K562 (cell line): ENCODE measurements at regions not wholly inside any gene's neighbourhood (a gene's known extent, or its start where the extent isn't known, plus 50 kb on each side); places are given as distances from the start of the nearest gene placed in this dataset.
"Not testable (repeated sequence)": the region's sequence is repeated elsewhere in the genome, so short reads cannot be mapped to it uniquely, and the experiment has no call there.

Experiments used
- ATAC-seq: fragments of 200-7000 bp; cut with Tn5 transposase; 3 replicates; pipeline ENCODE4 v1.9.1; 2020; ENCODE audit warnings: moderate library complexity
- BruUV-seq: library from RNA; stranded (reverse); fragments of 400-500 nt; replicated peaks from 2 replicates; lab custom pipeline; 2021; lab: Mats Ljungman, UMichigan
- CTCF ChIA-PET: fragments of 300-600 bp; formaldehyde crosslinking; extraction: SDS; loops from one replicate; lab custom pipeline; 2021; ENCODE audit warnings: low intra/inter-chr PET ratio; lab: Yijun Ruan, JAX
- POLR2A ChIA-PET: fragments of 300-600, 350-650 bp; sonication (Branson Sonifier 250); formaldehyde crosslinking; extraction: SDS; loops from one replicate; lab custom pipeline; 2021; ENCODE audit warnings: antibody characterized with exemption, inconsistent platforms; lab: Yijun Ruan, JAX
- DNase-seq, 4 experiments: peaks; one replicate each; pipeline versions ENCODE4 v3.0.0 to v3.0.0-alpha.2; 2011 to 2018; ENCODE audit warnings: low spot score in 3 of 4, mixed read lengths in 3 of 4; ENCODE audit errors: extremely low read depth in 1 of 4
- FAIRE-seq: peaks from 2 replicates; lab custom pipeline; 2011; peaks lifted over from hg19 to GRCh38; lab: Jason Lieb, UNC
- H2AFZ ChIP-seq: 2 replicates; pipeline ENCODE4 v1.6.0; 2011; ENCODE audit warnings: low read depth, low read length, control low read depth, inconsistent platforms
- H3K27ac ChIP-seq: fragments of 200-600 bp; 3 replicates; pipeline ENCODE4 v1.8.0; 2011; ENCODE audit warnings: low read depth, mild to moderate bottlenecking, control low read depth, inconsistent platforms, low read length, moderate library complexity, mixed read lengths; ENCODE audit errors: extremely low read depth
- H3K27me3 ChIP-seq, 2 experiments: fragments of 300-600 bp in 1 of 2; 2 replicates in 1 of 2; 3 replicates in 1 of 2; pipeline versions ENCODE4 v1.6.0 to v1.8.0; 2011; ENCODE audit warnings: inconsistent platforms in 2 of 2, low read length in 2 of 2, mild to moderate bottlenecking in 1 of 2, mixed read lengths in 1 of 2, moderate library complexity in 1 of 2; ENCODE audit not compliant: control insufficient read depth in 2 of 2, insufficient read depth in 2 of 2
- H3K36me3 ChIP-seq: fragments of 300-600 bp; 3 replicates; pipeline ENCODE4 v1.8.0; 2011; ENCODE audit warnings: mild to moderate bottlenecking, low read length, inconsistent platforms; ENCODE audit not compliant: control insufficient read depth, insufficient read depth
- H3K4me1 ChIP-seq, 2 experiments: fragments of 200-600 bp in 1 of 2; replicated peaks in 1 of 2; 2 replicates in 1 of 2; 3 replicates in 1 of 2; pipeline versions ENCODE4 v1.5.1 to v1.8.0; 2011; ENCODE audit warnings: inconsistent platforms in 2 of 2, low read length in 2 of 2, mild to moderate bottlenecking in 1 of 2, mixed read lengths in 1 of 2, moderate library complexity in 1 of 2; ENCODE audit not compliant: control insufficient read depth in 2 of 2, insufficient read depth in 2 of 2
- H3K4me2 ChIP-seq: 2 replicates; pipeline ENCODE4 v1.6.1; 2011; ENCODE audit warnings: low read length, control low read depth, inconsistent platforms, mixed read lengths; ENCODE audit not compliant: insufficient read depth
- H3K4me3 ChIP-seq: fragments of 200-600 bp; sonication (generic), shearing (Covaris generic); 2 replicates; pipeline ENCODE4 v1.5.1; 2016; ENCODE audit warnings: control low read depth, inconsistent platforms
- H3K79me2 ChIP-seq: fragments of 200-600 bp; 3 replicates; pipeline ENCODE4 v1.8.0; 2011; ENCODE audit warnings: low read length, inconsistent platforms; ENCODE audit not compliant: control insufficient read depth, insufficient read depth
- H3K9ac ChIP-seq, 2 experiments: 2 replicates each; pipeline versions ENCODE4 v1.6.0 to v1.6.1; 2011; ENCODE audit warnings: low read depth in 2 of 2, low read length in 2 of 2, control low read depth in 1 of 2, inconsistent platforms in 1 of 2, mild to moderate bottlenecking in 1 of 2, mixed read lengths in 1 of 2; ENCODE audit not compliant: insufficient read depth in 1 of 2
- H3K9me1 ChIP-seq: one replicate; pipeline ENCODE4 v1.6.0; 2011; ENCODE audit warnings: inconsistent platforms, mild to moderate bottlenecking, low read length, moderate library complexity; ENCODE audit not compliant: control insufficient read depth, insufficient read depth
- H3K9me3 ChIP-seq: replicated peaks from 2 replicates; pipeline ENCODE4 v1.5.1; 2011; ENCODE audit warnings: low read depth, low read length, inconsistent platforms; ENCODE audit not compliant: control insufficient read depth, insufficient read depth
- H4K20me1 ChIP-seq: replicated peaks from 2 replicates; pipeline ENCODE4 v1.6.1; 2011; ENCODE audit warnings: low read length, inconsistent platforms, mixed read lengths; ENCODE audit not compliant: control insufficient read depth, insufficient read depth
- WGBS: fragments of 100-300 bp; shearing (Covaris generic); methylation state at CpG from one replicate; pipeline ENCODE4 v1.1.6; 2016; ENCODE audit warnings: low coverage, mixed read lengths; ENCODE audit not compliant: insufficient coverage; ENCODE audit errors: missing lambda C conversion rate; 5-methylcytosine and 5-hydroxymethylcytosine counted together
- in situ Hi-C: fragments of 300-500 bp; cut with MboI; formaldehyde crosslinking; loops from 4 replicates; pipeline ENCODE4 v1.15.0; 2018; ENCODE audit warnings: inconsistent platforms, mixed read lengths
- intact Hi-C: fragments of 100-400 bp; cut with micrococcal nuclease; formaldehyde crosslinking; loops from 2 replicates; pipeline ENCODE4 v1.14.2; 2022

DNA sequence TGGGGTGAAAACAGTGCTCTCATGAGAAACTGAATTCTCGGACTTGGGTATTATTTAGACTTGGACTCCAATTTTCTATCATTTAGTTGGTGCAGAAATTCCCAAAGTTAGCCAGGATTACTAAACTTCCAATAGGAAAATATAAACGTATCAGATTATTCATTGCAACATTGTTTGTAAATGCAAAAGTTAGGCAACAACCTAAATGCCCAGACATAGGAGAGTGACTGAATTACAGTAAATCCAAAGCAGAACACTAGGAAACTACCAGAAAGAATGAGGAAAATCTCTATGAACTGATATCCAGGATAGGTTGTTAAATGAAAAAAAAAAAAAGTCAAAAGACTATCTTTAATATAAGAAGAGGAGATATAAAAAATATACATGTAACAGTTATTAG lies 96.2 kb upstream of the DPY19L1 start:
- 0% methylated on average over 2 of the region's 2 CpGs for WGBS
- not testable (repeated sequence) for BruUV-seq

DNA sequence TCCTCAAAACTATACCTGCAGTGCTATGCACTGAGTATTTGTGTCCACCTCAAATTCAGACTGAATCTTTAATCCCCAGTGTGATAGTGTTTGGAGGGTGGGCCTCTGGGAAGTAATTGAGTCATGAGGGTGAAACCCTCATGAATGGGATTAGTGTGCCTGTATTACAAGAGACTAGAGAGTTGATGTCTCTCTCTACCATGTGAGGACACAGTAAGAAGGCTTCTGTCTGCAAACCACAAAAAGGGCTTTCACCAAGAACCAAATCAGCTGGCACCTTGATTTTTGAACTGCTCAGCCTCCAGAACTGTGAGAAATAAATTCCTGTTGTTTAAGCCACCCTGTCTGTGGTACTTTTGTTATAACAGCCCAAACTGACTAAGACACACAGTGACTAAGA lies 95.7 kb upstream of the DPY19L1 start:
- H4K20me1 ChIP-seq, H3K4me2 ChIP-seq, H3K36me3 ChIP-seq, H3K9me3 ChIP-seq, H3K79me2 ChIP-seq, H3K9ac ChIP-seq, H3K9me1 ChIP-seq, H3K27me3 ChIP-seq, intact Hi-C loops, in situ Hi-C loops, H3K4me3 ChIP-seq, DNase-seq, H2AFZ ChIP-seq, FAIRE-seq, POLR2A ChIA-PET, CTCF ChIA-PET, H3K4me1 ChIP-seq, ATAC-seq, BruUV-seq, H3K27ac ChIP-seq: not testable (repeated sequence)

More for the DNA sequence above, 96.2 kb upstream of the DPY19L1 start:
- H4K20me1 ChIP-seq, H3K9ac ChIP-seq, H3K27me3 ChIP-seq, intact Hi-C loops, H3K79me2 ChIP-seq, H3K9me3 ChIP-seq, CTCF ChIA-PET, POLR2A ChIA-PET, H3K4me3 ChIP-seq, H3K36me3 ChIP-seq, H2AFZ ChIP-seq, DNase-seq, FAIRE-seq, H3K27ac ChIP-seq, ATAC-seq, H3K4me2 ChIP-seq, in situ Hi-C loops, H3K4me1 ChIP-seq, H3K9me1 ChIP-seq: not testable (repeated sequence)

DNA sequence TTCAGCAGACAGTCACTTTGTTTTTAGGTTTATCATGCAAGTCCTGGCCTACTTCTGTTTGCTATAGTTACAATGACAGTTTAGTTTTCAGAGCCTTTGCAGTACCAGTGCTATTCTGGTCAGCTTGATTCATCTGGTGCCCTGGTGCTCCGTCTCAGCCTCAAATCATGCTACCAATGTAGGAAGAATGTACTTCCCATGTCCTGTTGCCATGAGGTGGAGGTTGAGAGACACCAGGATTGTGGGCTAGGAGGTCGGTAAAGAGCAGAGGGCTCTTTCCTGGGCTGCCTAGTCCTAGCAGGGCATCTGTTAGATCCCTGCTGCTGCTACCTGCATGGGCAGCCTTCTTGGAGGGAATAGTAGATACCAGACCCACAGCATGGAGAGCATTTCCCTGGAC lies 91.4 kb upstream of the DPY19L1 start:
- FAIRE-seq, in situ Hi-C loops: not testable (repeated sequence)
- POLR2A ChIA-PET: interaction anchor here (0.5 kb wide), 1 partner anchor 101 kb away, joined by 3 read pairs; no protein-coding TSS in a partner anchor

DNA sequence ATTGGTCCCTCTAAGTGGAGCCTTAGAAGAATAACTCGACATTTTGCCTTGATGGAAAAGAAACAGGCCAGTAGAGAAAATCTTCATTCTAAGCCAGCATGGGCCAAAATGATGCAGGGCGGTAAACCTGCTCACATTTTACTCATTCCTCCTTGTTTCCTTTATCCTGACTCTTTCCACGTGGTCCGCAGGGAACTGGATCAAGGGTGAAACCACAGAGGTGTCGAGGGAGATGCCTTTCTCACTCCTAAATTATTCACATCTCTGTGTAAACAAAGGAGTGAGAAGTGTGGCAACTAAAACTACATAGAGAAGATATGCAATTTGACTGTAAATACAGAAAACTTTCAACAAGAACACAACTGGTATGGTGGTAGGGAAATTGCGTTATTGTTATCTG lies 81.2 kb upstream of the DPY19L1 start:
- CTCF ChIA-PET, H3K4me3 ChIP-seq, FAIRE-seq, DNase-seq, H3K36me3 ChIP-seq, H3K9ac ChIP-seq, in situ Hi-C loops, H3K9me3 ChIP-seq, H3K9me1 ChIP-seq, POLR2A ChIA-PET, H3K4me1 ChIP-seq, ATAC-seq, H2AFZ ChIP-seq, H3K4me2 ChIP-seq, H4K20me1 ChIP-seq, intact Hi-C loops, H3K27ac ChIP-seq, BruUV-seq, H3K79me2 ChIP-seq, H3K27me3 ChIP-seq: not testable (repeated sequence)
- 0% methylated on average over 6 of the region's 6 CpGs for WGBS

More for the DNA sequence above, 91.4 kb upstream of the DPY19L1 start:
- H3K9me3 ChIP-seq, H3K4me1 ChIP-seq, H3K27ac ChIP-seq, H3K4me2 ChIP-seq, H3K9ac ChIP-seq, H3K79me2 ChIP-seq, CTCF ChIA-PET, H3K4me3 ChIP-seq, BruUV-seq, H3K27me3 ChIP-seq, ATAC-seq, DNase-seq, intact Hi-C loops, H4K20me1 ChIP-seq, H2AFZ ChIP-seq, H3K9me1 ChIP-seq, H3K36me3 ChIP-seq: not testable (repeated sequence)
- 0% methylated on average over 1 of the region's 2 CpGs for WGBS
